ENCODE measurements at regions not wholly inside any gene's neighbourhood (a gene's known extent, or its start where the extent isn't known, plus 50 kb on each side); places are given as distances from the start of the nearest gene placed in this dataset.
"Not testable (repeated sequence)": the region's sequence is repeated elsewhere in the genome, so short reads cannot be mapped to it uniquely, and the experiment has no call there.

DNA sequence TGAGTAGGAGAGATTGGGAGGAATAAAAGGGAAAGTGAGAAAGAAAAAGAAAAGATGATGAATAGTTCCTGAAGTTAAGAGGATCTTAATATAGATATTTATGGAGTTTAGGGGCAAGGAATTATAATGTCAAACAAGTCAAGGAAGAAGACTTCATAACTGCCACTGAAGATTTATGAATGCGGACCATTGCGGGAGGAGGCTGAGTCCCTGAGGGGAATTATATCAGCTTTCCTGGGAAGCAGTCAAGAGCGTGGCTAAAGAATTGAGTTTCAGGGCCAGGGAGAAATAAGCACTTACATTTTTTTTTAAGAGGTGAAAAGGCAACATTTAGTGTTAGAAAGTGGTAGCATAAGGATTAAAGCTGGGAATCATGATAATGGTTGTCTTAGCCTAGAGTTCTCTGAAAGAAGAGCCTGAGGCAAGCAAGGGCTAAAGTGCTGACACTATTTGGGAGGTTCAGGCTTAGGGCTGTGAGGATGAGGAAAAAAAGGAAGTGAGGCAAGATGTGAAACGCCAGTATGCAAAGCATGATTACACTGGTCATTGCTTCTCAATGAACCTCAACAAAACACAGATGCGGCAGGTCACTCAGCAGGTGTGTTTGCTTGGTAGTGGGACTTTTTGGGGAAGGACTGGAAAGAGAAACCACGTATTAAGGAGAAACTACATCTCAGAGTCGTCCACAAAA is 217.1 kb downstream of the SLC4A3 start:
- no peak for DNase-seq

GRCh38 chr2:219848882-219849281 is 221.5 kb downstream of the SLC4A3 start:
- DNase-seq, result no peak

DNA sequence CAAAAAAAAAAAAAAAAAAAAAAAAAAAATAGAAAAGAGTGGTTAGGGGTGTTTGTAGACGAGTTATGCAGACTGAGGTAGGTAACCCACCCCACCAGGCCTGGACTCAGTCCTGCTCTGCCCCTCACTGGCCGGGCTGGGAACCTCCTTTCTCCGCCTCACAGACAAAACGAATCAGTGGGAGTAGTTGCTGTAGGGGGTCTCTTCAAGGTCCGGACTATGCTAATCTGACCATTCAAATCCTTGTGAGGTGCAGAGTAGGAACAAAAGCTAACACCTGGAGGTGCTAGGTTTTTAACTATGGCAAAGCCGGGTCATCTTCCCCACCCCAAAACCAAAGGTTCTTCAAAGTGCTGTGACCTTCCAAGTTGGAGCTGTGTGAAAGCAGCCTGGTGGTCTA is 223.7 kb downstream of the SLC4A3 start:
- DNase-seq, result no peak

DNA sequence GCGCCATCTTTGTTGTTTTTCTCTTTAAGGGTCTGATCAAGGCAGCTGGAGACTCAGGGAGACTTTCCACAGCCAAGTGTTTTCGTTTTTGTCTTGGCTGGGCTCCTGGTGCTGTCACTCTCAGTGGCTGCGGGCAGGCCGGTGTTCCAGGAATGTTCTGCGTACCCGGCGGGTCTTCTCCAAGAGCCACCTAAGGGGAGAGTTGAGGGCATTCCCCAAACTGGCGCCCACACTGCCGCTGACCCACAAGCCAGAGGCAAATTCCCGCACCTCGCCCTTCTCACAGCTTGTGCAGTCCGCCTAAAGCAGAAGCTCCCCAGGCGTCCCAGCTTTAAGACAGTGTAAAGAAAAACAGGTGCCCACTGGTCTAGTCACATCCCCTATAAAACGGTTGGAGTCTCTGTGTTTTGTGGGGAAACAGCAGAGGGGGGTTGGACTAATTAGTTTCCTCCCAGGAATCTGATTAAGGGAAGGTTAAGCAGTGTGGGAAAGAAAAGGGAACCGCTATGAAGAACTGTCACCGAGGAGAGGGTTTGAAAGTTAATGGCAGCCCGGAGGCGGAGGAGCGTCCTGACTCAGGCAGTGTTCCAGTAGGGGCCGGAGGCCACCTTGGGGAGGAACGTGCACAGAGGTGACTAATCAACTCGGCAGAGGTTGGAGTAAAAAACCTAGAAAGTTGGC is 224.5 kb downstream of the SLC4A3 start:
- DNase-seq, result no peak

DNA sequence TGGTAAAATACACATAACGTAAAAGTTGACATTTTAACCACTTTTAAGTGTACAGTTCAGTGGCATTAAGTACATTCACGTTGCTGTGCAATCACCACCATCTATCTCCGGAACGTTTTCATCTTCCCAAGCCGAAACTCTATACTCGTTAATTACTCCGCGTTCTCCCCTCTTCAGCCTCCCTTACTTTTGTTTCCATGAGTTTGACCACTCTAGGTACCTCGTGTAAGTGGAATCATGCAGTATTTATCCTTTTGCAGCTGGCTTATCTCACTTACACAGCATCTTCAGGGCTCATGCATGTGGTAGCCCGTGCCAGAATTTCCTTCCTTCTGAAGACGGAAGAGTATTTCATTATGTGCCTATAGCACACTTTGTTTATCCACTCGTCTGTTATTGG is 225.2 kb downstream of the SLC4A3 start:
- no peak for DNase-seq

GRCh38 chr2:219856602-219857001 is 229.2 kb downstream of the SLC4A3 start:
- no peak for DNase-seq

GRCh38 chr2:219857751-219858150 is 230.3 kb downstream of the SLC4A3 start:
- DNase-seq, result no peak

DNA sequence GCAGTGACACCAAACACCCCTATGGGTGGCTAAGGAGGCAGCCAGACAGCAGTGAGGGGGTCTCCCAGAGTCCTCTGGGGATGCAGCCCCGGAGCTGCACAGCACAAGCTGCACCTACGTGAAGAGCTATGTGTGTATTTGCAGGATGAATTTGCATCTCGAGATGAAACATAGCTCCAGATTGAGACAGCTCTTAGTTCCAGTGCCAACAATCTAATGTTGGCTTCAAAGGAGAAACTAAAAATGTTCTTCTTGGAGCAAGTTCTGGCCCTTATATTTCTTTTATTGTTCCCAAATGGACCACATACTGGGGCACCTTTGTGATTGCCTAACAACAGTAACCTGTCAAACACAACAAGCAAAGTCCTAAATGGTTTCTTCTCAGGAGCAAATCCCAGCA is 233.9 kb downstream of the SLC4A3 start:
- DNase-seq, result no peak

DNA sequence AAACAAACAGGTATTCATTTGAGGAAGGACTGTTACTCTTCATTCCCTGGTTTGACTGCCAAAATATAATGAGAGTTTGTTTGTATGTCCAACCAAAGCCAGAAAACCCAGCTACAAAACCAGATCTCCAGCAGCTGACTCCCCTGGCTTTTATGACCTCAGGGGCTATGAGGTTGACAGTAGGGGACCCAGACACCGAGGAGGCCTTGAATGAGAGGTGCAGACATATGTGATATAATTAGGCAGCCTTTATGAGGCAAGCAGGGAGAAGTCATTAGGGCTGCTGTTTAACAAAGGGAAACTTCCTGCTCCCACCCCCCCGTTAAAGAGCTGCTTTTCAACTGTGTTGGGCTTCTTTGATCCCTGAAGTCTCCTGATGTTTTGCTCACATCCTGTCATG is 236.7 kb downstream of the SLC4A3 start:
- DNase-seq, result no peak

DNA sequence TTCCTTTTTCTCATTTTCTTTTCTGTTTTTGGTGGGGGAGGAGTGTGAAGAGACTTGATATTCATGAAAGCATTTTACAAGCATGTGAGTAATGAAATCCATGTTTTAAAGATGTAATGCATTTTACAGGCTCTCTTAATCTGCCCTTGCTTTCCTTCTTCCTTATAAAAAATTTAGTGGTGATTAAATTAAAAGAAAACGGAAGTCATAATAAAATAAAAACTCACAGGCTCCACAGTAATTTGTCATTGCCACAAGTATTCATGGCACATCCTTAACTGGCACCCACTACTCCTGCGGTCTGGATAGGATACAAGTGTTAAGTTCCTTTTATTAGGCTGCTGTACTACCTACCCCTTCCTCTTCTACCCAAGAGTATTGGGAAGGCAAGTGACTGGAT is 241.2 kb downstream of the SLC4A3 start:
- no peak for DNase-seq

GRCh38 chr2:219870041-219870440 is 242.6 kb downstream of the SLC4A3 start:
- no peak for DNase-seq

DNA sequence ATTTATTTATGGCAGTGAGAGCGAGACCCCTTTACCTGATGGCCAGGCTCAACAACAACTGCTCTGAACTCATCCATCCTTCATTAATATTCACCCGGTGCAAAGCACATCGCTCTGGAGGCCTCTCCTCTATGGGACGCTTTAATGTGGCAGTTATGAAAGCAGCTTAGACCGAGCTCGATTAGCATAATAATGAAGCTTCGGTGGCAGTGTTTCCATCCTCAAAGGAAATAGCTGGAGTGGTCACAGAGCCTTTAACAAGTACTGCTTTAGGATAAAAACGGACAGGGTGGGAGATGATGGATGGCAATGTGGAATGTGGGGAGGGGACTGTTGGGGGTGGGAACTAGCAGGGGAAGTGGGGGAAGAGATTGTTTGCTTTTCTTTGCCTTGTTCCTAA is 243.9 kb downstream of the SLC4A3 start:
- DNase-seq, result no peak

- DNase-seq, result no peak
Observed at GRCh38 chr2:219875036-219875435, 247.6 kb downstream of the SLC4A3 start.

GRCh38 chr2:219875986-219876385 is 248.6 kb downstream of the SLC4A3 start:
- DNase-seq, result not testable (repeated sequence)

GRCh38 chr2:219876931-219877330 is 249.5 kb downstream of the SLC4A3 start:
- DNase-seq, result no peak

GRCh38 chr2:219877728-219878127 is 250.3 kb downstream of the SLC4A3 start:
- no peak for DNase-seq

- DNase-seq, result no peak
Observed at GRCh38 chr2:219878516-219878915, 251.1 kb downstream of the SLC4A3 start.

GRCh38 chr2:219881851-219882250 is 254.4 kb downstream of the SLC4A3 start:
- DNase-seq, result no peak

DNA sequence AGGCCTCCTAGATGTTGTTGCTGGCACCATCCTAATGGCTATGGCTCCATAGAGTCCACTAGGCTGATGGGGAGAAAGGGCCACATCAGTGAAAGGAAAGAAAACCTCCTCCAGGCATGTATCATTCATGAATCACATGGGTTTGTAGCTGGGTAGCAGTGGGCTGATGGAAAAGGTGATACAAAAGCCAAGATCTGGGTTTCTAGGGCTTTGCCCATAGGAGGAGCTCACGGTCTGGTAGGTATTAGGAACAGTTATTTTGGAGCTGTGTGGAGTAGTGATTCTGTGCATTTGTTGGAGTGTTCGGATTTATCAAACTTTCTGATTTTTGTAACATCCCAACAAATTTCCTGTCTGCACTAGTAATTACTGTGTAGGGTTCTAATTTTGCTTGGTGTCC is 259.2 kb downstream of the SLC4A3 start:
- DNase-seq, result no peak

DNA sequence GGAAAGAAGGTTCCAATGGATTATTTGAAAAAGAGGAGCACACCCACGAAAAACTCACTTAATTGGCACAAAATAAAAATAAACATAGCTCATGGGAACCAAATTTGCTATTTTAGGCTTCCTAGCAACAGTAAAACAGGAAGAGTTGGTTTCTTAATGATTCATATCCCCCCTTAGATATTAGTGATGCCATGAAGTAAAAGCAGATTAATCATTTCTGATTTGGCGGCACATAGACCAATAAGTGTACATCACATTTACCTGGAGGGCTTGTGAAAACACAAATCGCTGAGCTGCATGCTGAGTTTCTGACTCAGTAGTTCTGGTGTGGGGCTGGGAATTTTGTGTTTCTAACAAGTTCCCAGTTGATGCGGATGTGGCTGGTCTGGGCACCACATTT is 260.4 kb downstream of the SLC4A3 start:
- DNase-seq, result no peak

- DNase-seq, result no peak
Observed at GRCh38 chr2:219893541-219893940, 266.1 kb downstream of the SLC4A3 start.

- DNase-seq, result no peak
Observed at GRCh38 chr2:219897456-219897855, 270.0 kb downstream of the SLC4A3 start.

- DNase-seq, result no peak
Observed at GRCh38 chr2:219901155-219901554, 273.7 kb downstream of the SLC4A3 start.

DNA sequence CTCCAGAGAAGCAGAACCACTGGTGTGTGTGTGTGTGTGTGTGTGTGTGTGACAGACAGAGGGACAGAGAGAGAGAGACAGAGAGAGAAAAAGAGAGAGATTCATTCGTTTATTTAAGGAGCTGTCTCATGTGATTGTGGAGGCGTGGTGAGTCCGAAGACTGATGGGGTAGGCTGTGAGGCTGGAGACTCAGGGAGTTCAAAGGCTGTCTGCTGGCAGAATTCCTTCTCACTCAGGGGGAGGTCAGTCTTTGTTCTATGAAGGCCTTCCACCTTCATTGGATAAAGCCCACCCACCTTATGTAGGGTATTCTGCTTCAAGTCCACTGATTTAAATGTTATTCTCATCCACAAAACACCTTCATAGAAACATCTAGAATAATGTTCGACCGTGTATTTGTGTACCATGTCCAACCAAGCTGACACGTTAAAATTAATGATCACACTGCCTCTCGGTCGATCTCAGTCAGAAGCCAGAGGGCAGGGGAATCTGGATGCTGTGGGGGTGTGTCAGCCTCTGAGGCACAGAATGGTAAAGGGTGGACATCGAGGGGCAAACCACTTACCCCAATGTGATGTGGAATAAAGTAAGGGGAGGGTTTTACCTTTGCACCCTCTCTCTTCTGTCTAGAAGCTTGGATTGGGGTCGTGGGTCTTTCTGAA is 275.6 kb downstream of the SLC4A3 start:
- no peak for DNase-seq
